PC-9 (cell line): ENCODE measurements at regions not wholly inside any gene's neighbourhood (a gene's known extent, or its start where the extent isn't known, plus 50 kb on each side); places are given as distances from the start of the nearest gene placed in this dataset.

Experiments used
- EZH2 ChIP-seq: fragments of 200-600 bp; sonication (generic); IDR thresholded peaks from 2 replicates; pipeline ENCODE4 v1.8.0; 2017; ENCODE audit warnings: antibody characterized with exemption, low read depth
- TF ChIP-seq, protein P1 (sequence below): fragments of 200-600 bp; sonication (generic); conservative IDR thresholded peaks from 2 replicates; pipeline ENCODE4 v1.6.1; 2017; ENCODE audit warnings: mixed run types, antibody characterized with exemption, mild to moderate bottlenecking, moderate library complexity

GRCh38 chr18:35856178-35856577 is 116.3 kb upstream of the RMP24 start:
- TF ChIP-seq, protein P1, sequence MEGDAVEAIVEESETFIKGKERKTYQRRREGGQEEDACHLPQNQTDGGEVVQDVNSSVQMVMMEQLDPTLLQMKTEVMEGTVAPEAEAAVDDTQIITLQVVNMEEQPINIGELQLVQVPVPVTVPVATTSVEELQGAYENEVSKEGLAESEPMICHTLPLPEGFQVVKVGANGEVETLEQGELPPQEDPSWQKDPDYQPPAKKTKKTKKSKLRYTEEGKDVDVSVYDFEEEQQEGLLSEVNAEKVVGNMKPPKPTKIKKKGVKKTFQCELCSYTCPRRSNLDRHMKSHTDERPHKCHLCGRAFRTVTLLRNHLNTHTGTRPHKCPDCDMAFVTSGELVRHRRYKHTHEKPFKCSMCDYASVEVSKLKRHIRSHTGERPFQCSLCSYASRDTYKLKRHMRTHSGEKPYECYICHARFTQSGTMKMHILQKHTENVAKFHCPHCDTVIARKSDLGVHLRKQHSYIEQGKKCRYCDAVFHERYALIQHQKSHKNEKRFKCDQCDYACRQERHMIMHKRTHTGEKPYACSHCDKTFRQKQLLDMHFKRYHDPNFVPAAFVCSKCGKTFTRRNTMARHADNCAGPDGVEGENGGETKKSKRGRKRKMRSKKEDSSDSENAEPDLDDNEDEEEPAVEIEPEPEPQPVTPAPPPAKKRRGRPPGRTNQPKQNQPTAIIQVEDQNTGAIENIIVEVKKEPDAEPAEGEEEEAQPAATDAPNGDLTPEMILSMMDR: no peak
- TF ChIP-seq EZH2: no peak
